GM18909 (cell line): ENCODE measurements at regions not wholly inside any gene's neighbourhood (a gene's known extent, or its start where the extent isn't known, plus 50 kb on each side); places are given as distances from the start of the nearest gene placed in this dataset.
"Not testable (repeated sequence)": the region's sequence is repeated elsewhere in the genome, so short reads cannot be mapped to it uniquely, and the experiment has no call there.

Source experiments
- ATAC-seq: cut with Tn5 transposase; IDR thresholded peaks from one replicate; pipeline ENCODE4 v1.9.1; 2021; ENCODE audit warnings: mild to moderate bottlenecking; ENCODE audit not compliant: unreplicated experiment, poor library complexity

DNA sequence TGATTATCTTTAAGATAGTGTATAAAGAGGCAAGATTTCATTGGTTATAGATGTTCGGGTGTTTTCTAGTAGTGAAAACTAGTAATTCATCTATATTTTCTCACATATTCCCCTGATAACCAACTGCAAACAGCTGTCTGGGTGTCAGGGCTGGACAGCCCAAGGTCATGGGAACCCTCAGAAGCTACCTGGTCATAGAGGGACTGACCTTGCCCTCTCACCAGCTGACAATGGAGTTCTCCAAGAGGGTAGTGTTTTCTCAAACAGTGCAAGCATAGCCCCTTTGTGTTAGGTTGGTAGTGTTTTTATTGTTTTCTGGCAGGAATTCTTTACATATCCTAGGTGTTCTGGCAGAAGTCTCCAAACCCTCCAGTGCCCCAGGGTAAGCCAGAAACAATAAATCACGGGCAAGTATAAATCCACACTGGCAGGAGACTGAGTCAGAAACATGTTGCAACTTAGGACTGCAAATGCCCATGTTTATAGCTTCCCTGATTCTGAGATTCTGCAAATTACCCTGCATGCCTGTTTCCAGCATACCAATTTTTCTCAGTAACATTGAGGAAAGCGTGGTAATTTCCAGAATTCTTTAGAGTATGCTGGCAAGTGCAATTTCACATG lies 82.8 kb upstream of the ATP1A1 start:
- ATAC-seq, result no peak

DNA sequence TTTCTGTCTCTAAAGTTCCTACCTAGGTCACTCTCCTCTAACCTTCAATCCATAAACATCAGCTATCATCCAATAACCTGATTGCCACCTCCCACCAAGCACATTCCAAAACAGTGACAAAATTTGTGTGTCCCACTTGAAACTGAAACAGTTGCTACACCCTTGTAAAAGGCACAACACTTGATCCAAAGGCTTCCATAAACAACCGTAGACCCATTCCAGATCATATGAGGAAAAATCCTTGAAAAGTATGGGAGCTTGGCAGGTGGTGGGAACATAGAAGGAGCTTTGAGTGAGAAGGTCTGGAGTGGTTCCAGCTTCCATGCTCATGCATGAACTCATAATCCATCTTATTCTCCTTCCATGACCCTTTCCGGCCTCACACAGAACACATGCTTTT lies 82.0 kb upstream of the ATP1A1 start:
- no peak for ATAC-seq

DNA sequence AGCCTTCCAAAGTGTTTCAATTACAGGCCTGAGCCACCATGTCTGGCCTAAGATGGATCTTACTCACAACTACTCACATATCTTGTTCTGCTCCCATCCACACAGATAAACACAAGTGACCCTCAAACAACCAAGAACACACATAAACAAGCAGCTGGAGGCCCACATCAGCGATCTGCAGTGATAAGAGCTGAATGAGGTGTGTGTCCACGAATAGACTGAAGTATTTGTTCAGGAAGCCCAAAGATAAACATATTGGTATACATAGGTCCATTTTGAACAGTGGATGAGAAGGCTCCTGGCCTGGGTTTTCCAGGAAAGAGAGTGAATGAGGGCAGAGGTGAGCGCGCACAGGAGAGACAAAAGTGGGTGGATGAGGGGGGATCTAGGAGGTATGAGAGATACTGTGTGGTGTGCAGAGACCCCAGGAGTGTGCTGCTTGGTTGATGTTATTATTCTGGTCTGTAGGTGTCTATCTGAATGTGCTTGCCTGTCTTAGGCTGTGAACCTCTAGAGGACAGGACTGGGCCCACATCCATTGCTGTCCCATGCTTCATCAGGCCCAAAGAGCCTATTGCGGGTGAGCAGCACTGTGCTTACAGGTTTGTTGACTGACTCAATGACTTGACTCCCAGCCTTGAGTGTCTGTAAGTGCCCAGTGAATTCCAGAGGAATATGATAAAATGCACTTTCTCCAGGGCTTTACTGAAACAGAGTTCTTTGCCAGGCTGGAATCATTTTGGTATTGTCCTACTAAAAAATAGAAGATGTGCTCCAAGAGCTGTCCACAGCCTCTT lies 79.9 kb upstream of the ATP1A1 start:
- ATAC-seq, result no peak

DNA sequence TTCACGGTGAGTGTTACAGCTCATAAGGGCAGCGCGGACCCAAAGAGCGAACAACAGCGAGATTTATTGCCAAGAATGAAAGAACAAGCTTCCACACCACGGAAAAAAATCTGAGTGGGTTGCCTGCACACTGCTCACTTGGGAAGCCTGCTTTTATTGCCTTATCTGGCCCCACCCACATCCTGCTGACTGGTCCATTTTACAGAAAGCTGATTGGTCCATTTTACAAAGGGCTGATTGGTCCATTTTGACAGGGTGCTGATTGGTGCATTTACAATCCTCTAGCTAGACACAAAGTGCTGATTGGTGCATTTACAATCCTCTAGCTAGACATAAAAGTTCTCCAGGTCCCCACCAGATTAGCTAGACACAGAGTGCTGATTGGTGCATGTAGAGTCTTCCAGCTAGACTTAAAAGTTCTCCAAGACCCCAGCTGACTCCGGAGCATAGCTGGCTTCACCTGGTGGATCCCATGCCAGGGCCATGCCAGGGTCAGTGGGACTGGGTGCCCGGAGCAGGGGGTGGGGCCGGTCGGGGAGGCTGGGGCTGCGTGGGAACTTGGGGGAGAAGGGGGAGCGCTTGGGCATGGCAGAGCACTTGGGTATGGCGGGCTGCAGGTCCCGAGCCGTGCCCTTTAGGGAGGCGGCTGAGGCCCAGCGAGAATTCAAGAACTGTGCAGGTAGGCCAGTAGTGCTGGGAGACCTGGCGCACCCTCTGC lies 75.4 kb upstream of the ATP1A1 start:
- no peak for ATAC-seq

DNA sequence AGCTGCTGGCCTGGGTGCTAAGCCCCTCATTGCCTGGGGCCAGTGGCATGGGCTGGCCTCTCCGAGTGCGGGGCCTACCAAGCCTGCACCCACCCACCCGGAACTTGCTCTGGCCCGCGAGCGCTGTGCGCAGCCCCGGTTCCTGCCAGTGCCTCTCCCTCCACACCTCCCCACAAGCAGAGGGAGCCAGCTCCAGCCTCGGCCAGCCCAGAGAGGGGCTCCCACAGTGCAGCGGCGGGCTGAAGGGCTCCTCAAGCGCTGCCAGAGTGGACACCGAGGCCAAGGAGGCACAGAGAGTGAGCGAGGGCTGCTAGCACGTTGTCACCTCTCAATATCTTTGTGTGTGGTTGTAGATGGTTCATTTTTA lies 74.8 kb upstream of the ATP1A1 start:
- not testable (repeated sequence) for ATAC-seq

DNA sequence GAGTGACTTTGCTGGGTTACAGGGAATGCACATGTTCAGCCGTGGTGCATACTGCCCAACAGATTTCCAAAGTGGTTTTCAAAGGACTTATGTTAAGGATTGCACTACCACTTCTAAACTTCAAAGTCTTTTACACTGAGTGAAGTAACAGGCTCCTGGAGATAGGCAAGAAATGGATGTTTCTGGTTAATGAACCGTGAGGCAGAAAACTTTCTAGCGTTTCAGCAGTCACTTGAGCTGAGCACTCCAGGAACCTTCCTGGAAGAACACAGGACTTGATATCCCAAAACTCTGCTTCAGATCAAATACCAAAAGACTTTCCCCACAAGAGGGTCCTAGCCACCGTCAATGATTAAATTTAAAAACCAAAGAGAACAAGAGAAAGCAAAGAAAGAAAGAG lies 74.3 kb upstream of the ATP1A1 start:
- no peak for ATAC-seq

DNA sequence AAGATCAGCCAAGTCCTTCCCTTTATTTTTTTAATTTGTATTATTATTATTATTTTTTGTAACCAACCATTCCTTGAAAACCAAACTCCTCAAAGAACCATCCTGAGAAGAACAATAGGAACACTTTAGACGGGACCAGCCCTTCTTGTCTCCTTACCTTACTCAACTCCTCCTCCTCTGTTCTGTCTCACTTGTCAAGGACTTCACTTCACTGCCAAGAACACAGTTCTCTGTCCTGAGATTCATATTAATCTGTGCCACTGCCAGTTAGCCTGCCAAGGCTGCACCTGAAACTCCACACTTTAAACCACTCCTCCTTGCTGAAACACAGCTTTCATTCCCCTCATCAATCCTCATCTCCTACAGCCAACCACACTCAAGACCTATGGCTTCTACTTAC lies 73.8 kb upstream of the ATP1A1 start:
- no peak for ATAC-seq

DNA sequence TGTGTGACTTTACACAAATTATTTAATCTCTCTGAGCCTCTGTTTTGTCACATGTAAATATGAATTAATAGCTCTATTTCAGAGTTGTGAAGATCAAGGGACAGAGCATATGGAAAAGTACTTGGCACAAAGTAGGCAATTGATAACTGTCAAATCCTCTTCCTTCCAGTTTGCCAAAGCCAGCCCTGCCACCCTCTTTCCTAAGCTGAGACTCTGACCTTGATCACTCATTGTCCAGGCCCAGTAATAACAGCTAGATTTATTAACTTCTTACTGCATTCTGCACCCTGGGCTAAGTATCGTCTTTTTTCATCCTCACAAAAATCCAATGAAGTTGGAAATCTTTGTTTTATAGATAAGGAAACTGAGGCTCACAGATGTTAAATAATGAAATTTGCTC lies 70.8 kb upstream of the ATP1A1 start:
- ATAC-seq, result no peak

DNA sequence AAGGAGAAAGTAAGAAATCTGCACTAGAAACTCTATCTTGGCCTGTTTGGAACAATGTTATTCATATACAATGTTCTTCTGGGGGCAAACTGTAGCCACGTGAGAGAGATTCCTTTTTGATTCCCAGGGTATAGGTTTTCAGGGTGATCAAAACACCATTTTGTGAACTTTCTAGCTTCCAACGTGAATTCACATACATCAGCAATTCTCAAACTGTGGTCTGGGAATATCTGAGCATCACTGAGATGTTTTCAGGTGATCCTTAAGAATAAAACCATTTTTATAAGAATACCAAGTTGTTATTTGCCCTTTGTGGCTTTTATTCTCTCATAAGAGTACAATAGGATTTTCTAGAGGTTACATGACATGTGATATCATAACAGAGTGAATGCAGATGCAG lies 66.9 kb upstream of the ATP1A1 start:
- ATAC-seq, result no peak

DNA sequence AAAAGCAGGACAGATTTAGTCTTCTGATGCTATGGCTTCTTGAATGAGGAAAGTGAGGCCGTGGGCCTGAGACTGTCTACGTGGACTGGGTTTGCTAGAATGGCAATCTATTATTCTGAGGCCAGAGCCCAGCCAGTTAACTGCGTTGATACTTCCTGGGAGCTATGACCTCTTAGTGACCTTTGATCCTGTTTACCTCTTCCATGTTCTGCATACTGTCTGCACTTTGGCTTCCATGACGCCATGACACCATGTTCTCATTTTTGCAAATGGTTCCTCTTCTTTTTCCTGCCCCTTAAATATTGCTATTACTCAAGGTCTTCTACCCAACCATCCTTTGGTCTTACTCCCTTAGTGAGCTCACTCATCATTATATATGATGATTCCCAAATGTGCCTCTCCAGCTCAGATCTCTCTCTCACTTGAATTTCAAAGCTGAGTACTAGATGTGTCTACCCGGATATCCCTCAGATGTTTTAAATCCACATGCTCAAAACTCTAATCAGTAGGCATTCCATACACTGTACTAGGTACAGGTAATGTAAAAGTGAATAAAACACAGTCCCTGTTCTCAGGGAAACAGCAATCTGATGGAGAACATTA lies 66.1 kb upstream of the ATP1A1 start:
- ATAC-seq, result no peak

DNA sequence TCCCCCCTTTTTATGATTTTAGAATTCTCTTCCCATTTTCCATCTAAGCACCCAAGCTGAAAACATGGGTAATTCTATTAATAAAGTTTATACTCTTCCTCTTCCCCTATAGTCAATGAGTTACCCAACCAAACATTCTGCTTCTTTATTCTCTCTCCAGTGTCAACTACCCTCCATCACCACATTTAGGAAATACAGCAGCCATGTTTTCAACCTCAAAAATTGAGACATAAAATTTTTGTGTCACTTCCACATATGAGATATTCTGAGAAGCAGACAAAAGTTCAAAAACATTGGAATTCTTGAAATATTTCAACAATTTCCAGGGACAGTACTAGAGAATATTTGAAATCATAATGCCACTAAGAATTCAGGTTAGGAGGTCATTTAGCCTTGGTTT lies 64.8 kb upstream of the ATP1A1 start:
- ATAC-seq, result no peak

DNA sequence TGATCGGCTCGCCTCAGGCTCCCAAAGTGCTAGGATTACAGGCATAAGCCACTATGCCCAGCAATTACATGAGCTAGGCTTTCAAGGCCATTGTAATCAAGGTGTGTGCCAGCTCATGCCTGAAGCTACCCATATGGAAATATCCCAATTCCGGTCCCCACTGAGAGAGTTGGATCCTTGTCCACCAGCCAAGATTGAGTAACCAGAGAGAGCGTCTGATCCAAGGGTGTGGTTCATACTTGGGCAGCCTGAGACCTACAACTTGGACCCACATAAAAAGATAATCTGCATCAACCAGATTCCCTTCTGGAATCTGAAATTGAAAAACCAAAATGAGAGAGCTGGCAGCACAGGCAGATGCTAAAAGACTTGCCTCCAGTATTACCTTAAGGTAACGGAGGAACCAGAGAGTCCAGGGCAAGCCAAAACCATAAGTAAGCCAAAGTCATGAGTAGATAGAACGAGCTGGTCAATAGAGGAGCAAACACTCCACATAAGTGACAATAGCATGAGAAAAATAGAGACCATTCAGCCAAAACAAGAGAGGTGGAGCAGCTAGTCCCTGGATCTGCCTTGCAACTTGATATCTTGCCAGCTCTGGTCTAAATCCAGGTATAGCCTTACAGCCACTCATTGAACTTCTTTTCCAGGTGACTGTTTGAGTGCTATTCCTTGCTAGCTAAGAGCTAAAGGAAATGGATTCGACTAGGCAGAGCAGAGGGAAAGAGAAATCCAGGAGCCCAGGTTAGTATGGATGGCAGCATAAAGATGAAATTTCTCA lies 63.8 kb upstream of the ATP1A1 start:
- ATAC-seq, result no peak

DNA sequence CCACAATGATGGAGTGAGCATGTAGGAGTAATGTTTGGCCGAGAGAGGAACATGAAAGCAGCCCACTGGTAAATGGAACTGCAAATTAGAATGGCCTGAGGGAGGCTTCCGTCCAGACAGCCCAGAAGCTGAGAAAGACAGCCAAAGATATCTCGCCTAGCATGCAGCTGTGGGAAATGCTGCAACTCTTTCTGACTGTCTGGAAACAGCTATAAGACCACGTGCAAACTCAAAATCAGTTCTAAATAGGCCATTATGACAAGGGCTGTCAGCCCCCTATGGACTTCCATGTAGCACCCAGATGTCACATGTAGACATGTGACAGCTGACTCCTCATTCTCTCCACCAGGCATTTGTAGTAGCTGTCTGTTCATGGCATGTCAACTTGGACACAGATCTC lies 62.9 kb upstream of the ATP1A1 start:
- no peak for ATAC-seq

DNA sequence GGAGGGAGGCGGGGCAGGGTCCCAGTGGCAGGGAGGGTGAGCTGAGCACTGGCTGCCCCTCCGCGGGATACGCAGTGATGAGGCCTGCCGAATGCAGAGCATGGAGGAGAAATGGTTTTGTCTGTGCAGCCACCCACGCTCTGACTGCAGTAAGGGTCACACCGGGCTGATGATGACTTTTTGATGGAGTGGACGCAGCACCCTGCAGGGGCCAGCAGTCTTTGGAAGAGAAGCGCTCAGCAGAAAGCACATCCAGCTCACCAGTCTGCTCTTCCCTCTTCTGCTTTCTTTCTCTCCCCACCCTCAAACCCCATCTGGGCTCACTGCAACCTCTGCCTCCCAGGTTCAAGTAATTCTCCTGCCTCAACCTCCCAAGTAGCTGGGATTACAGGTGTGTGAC lies 61.9 kb upstream of the ATP1A1 start:
- no peak for ATAC-seq

DNA sequence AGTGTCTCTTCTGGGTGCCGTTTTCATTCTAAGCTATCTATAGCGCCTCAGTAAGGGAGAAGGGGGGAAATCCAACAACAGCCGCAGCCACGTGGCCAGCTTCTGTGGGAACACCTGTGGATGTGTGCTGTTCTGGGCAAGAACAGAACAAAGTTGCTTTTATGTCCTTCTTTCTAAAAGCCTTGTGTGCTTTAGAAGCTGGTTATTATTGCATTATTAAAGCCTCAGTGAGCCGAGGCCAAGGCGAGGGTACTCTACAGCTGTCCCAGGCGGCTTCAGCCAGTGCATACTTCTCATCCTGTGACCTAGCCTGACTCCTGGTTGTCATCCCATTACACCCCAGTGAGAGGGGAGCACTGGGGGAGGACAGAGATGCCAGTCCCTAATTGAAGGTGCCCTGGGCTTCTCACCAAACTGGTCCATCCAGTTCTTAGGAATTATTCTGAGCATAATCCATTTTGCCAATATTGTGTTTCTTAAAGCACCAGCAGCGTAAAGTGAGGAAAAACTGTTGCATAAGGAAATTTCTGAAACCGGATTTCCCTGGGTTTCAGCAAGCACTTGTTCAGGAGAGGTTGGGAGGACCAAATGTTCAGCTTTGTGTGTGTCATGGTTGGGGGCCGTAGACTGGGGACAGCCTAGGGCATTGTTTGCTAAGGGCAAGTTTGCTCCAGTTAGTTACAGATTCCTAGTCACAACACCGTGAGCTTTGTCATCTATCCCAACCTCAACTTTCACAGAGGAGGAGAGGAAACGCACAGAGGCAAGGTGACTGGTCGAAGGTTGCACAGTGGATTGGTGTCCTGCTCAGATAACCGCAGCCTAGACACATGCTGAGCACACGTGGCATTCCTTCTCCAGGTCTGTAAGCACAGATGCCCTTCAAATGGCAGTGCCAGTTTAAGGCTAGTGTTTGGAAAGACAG lies 61.0 kb upstream of the ATP1A1 start:
- ATAC-seq, result no peak

DNA sequence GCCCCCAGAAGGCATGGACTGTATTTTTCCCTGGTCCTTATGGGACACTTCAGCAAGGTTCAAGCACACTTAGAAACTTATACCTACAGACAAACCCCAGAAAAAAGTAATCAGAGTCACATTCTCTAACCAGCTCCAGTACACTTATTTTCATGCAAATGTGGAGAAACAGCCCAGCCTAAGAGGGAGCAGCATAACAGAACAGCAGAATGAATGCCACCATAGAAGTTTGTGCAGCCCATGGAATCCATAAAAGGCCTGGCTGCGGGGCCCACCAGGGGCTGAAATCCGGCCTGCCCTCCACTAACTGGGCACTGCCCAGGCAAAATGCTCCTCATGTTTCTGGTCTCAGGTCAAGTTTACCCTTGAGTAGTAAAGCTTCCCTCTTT lies 60.4 kb upstream of the ATP1A1 start:
- no peak for ATAC-seq

DNA sequence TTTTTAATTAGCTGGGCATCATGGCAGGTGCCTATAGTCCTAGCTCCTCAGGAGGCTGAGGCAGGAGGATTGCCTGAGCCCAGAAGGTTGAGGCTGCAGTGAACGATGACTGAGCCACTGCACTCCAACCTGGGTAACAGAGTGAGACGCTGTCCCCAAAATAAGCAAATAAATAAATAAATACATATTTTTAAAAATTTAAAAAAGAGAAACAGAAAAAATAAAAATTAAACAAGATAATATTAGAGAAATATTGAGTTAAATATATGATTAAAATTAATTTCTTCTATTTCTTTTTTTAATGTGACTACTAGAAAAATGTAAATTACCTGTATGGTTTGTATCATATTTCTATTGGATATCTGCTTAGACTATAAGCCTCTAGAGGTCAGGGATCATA lies 59.3 kb upstream of the ATP1A1 start:
- no peak for ATAC-seq

DNA sequence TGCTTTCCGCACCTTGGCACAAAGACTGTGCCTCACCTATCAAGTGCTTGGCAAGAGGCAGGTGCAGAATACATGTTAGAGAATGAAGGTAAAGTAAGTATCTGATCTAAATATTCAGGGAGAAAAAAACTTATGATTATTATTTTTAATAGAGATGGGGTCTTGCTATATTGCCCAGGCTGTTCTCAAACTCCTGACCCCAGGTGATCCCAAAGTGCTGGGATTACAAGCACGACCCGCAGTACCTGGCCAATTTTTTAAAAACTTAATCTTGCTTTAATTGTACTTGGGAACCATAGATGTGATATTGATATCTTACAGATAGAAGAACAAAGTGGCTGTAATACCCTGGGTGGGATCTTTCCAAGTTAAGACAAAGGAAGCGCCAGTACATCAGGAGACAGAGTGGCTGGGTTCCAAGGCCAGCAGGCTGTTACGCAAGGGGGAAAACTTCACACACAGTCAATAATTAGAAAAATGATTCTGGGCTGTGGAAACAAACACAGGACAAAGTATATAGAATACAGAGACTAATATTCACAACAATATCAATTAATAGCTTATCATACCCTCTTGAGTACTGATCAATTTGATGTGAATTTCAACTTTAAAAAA lies 58.6 kb upstream of the ATP1A1 start:
- ATAC-seq, result no peak

DNA sequence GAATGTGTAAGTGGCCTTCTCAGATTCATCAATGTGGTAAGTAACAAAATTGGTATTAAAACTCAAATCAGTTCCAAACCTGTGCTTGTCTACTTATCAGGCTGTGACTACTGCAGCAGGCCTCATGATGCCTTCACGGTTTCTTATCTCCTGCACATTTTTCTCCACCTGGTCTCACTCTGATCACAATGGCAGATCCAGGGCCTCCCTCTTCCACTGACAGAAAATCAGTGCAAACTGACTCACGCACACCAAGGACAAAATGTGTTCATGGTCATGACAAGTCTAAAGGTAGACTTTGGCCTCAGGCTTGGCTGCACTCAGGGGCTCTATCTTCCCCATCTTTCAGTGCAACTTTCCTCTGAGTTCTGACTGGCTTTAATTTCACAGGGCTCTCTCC lies 56.7 kb upstream of the ATP1A1 start:
- no peak for ATAC-seq
